CD4-positive, alpha-beta T cell treated with Interleukin-1 beta for 1 hour (primary cell): ENCODE measurements at regions not wholly inside any gene's neighbourhood (a gene's known extent, or its start where the extent isn't known, plus 50 kb on each side); places are given as distances from the start of the nearest gene placed in this dataset.
"Not testable (repeated sequence)": the region's sequence is repeated elsewhere in the genome, so short reads cannot be mapped to it uniquely, and the experiment has no call there.

Source experiments
- DNase-seq, 2 donors: peaks; one replicate each; pipeline ENCODE4 v3.0.0-alpha.2; 2020 to 2022

- DNase-seq: no peak
Observed at GRCh38 chr18:21928925-21929324, 188.3 kb downstream of the MIB1 start.

- no peak for DNase-seq
Observed at GRCh38 chr18:21930177-21930576, 189.6 kb downstream of the MIB1 start.

DNA sequence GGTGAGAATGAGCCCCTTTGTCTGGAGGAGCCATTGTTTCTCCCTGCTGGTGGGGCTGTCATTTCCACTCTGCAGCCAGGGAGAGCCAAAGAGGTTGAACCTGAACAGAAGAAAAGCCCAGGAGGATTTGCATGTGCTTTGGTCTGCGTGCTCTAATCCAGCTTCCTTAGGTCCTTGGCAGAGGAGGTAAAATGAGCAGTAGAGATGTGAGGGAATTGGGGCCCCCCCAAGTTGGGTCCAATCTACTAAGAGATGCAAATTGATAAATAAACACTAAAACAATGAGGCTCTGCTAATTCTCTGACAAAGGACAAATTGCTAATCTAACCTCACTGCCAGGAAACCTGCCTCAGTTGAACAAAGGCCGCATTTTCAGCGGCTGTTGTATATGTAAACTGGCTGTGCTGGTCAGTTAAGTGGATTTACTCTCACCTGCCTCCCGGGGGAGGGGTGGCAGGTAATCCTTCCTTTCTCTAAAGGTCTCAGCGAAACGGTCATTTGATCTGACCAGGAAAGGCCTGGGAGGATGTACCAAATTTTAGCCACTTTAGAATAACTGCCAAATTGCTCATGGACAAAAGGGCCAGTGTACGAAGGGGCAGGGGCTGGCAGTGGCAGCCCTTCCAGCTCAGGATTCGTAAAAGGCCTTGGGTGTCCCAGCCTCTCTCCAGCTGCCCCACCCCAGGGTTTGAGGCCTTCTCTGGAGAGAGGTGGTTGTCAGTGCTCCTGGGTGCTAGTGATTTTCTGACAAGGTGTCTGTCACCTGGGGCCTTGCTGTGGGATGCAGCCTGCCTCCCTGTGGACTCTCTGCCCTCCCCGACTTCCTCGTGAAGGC lies 193.6 kb downstream of the MIB1 start:
- DNase-seq: no peak

DNA sequence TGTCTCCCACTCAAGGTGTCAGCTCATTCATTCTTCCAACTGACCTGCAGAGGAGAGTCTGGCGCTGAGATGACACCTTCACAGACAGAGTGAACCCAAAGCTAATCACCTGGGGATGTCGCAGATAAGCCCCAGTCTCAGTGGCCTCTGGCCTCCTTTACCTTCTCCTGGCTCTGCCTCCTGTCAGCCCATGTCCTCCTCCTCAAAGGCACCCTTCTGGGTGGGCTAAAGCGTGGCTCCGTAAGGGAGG lies 194.1 kb downstream of the MIB1 start:
- no peak for DNase-seq

DNA sequence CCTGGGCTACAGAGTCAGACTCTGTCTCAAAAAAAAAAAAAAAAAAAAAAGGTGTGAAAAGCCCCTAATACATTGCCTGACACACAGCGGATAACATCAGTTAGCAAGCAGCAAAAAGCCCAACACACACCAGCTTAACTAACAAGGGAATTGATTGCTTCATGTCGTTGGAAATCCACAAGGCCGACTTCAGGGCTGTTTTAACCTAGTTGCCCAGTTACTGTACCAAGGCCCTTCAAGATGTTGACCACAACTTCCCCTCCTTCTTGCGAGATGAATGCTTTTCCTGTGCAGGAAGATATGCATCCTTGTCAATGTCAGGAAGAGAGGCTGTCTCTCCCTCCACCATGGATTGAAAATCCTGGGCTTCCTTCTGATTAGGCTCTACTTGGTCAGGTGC lies 202.9 kb downstream of the MIB1 start:
- DNase-seq: no peak

DNA sequence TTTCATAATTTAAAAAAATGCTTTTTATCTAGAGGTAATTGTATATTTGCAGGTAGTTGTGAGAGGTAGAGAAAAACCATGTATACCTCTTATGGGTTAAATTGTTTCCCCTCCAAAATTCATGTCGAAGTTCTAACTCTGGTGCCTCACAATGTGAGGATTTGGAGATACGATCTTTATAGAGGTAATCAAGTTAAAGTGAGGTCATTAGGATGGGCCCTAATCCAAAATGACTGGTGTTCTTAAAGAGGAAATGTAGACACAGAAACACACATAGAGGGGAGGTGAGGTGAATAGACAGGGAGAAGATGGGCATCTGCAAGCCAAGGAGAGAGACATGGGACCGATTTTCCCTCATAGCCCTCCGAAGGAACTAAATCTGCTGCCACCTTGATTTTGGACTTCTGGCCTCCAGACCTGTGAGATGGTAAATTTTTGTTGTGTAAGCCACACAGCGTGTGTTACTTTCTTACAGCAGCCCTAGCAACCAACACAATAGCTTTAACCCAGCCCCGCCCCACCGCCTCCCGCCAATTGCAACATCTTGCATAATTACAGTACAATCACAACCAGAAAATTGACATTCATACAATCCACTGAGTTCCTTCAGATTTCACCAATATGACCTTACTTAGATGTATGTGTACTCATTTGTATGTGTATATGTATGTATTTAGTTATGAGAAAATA lies 208.9 kb downstream of the MIB1 start:
- DNase-seq: no peak

DNA sequence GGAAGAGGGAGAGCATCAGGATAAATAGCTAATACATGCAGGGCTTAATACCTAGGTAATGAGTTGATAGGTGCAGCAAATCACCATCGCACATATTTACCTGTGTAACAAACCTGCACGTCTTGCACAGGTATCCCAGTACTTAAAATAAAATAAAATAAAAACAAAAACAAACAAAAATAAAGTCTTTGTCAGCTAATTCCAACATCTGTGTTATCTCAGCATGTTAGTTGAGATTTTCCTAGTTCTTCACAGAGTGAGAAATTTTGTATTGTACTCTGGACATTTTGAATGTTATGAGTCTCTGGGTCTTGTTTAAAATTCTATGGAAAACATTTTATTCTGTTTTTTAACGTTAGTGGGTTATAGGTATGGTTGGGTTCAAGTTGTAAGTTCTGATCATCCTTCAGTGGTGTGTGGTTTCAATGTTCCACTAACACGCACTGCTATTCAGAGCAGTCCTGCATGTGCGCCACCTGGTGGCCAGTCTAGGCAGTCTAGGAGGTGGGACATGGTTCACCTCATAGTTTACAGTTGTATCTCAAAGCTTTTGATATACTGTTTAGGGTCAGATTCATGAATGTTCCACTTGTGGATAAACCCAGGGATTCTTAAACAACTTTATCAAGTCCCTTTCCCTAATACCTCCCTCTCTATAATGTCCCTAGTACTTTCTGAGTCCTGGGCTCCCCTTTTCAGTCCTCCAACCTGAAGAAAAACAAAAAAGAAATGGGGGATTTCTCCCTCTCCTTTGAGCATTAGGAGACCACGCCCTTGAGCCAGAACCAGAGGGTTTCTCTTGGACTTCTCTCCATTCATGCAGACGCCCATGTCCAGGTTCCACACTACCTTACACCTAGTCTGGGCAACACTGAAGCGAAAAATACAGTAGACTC lies 213.4 kb upstream of the GATA6 start:
- peak; percentile 62 to 67 for DNase-seq

- DNase-seq: no peak
Observed at GRCh38 chr18:21958263-21958662, 211.1 kb upstream of the GATA6 start.

DNA sequence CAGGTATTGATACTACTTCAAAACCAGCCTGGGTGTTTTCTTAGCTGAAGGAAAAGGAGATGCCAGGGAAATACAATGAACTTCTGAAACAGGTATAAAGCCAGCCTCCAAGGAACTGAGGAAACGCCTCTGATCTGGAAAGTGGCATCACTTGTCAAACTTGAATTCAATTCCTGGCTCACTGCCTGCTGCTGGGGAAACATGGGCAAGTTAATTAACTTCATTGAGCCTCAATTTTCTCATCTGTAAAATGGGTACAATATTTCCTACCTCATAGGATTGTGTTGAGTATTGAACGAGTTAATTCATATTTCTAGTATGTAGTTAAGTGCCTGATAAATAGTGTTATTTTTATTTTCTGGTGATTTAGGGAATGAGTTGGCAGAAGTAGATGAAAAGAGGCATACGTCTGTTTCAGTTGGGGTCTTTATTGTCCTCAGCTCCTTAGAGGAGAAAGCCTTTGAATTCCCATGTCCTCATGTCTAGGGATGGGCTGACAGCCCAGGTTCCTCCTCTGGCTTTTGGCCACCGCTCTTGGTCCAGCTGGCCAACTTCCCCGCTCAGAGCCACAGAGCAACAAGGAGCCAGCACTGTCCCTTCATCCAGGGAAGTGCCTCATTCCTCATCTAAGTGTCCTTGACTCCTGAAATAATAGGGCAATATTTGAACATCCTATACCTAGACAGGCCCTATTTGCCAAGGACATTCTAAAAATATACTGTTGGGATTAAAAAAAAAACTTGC lies 210.5 kb upstream of the GATA6 start:
- DNase-seq: no peak

DNA sequence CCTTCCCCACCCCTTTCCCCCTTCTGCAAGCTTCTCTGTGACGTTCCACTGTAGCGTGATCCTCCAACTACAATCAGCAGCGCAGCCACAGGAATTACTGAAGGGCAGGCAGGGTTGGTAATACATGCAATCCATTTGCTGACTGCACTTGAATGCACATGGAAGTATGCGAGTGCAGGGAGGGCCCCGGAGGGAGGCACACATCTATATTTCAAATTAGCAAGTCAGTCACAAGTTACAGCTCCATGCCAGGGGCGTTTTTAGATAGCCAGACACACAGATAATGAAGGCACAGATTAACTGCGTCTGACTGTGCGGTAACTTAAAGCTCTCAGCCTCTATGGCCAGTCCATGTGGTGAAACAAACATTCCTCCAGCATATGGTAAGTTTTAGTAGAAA lies 209.2 kb upstream of the GATA6 start:
- no peak for DNase-seq

GRCh38 chr18:21963336-21963735 lies 206.1 kb upstream of the GATA6 start:
- no peak for DNase-seq

DNA sequence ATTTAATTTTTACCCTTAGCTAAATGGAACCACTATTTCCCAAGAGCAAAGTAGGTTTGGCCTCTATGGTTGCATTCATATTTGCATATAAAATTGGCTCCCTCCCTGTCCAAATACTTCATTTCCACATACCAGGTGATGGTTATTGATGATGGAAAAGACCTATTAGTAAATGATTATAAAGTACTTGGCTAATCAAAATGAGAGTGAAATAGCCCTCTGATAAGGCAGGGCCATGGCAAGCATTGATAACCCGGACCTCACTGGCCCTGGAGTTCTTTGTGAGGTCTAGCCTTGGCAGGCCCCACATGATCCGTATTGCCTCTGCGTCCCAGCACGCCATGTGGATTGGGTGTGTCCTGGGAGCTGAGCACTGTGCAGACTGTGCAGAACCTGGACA lies 201.1 kb upstream of the GATA6 start:
- no peak for DNase-seq

- DNase-seq: no peak
Observed at GRCh38 chr18:21972281-21972680, 197.1 kb upstream of the GATA6 start.

GRCh38 chr18:21975954-21976353 lies 193.4 kb upstream of the GATA6 start:
- DNase-seq: not testable (repeated sequence)

DNA sequence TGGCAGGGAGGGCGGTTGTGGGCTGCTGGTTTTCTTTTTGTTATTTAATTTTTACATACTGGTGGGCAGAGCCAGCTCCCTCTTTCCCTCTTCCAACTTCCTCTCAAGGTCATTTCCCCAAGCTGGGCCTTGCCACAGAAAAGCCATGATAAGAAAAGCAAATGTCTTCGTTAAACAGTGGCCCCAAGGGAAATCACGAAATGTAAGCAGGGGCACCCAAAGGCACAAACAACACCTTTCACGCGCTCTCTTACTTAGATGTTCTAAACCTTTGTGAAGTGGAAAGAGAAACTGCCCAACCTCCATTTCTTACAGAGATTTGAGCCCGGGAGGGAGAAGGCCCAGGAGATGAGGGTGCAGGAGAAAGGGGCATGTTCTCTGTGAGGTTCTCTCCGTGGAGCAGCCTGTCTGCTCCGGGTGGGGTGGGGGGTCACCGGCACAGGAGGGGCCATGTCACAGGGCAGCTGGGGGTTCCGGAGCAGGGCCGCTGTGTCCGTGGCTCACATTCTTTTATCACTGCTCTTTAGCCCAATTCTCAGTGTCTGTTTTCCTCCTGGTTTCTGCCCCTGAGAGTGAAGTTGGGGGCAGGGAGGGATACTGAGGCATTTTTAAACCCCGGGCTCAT lies 190.7 kb upstream of the GATA6 start:
- DNase-seq: no peak

- no peak for DNase-seq
Observed at GRCh38 chr18:21979171-21979560, 190.2 kb upstream of the GATA6 start.

DNA sequence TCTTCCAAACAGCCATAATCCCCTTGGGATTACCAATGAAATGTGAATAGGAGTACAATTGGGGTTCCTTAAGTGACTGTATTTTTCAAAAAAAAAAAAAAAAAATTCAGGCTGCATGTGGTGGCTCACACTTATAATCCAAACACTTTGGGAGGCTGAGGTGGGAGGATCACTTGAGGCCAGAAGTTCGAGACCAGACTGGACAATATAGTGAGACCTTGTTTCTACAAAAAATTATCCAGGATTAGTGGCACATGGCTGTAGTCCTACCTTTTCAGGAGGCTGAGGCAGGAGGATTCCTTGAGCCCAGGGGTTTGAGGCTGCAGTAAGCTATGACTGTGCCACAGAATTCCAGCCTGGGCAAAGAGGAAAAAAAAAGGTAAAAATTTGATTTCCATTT lies 189.6 kb upstream of the GATA6 start:
- DNase-seq: no peak

DNA sequence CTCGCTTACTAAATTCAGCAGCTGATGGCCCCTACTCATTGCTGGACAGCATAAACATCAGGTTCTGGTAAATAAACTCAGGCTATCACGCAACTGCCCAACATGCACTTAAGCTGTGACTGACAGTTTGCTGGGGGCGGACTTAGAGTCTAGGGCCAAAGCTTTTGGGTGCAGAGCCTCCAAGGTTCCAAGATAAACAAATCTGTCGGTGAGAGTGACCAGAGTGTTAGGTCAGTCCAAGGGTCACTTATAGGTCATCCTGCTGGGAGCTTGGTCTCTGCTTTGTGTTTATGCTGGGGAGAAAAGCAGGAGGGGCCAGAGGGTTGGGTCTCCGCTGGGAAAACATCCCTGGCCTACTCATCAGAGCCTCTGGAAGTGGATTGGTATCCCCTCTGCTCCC lies 188.6 kb upstream of the GATA6 start:
- DNase-seq: no peak

DNA sequence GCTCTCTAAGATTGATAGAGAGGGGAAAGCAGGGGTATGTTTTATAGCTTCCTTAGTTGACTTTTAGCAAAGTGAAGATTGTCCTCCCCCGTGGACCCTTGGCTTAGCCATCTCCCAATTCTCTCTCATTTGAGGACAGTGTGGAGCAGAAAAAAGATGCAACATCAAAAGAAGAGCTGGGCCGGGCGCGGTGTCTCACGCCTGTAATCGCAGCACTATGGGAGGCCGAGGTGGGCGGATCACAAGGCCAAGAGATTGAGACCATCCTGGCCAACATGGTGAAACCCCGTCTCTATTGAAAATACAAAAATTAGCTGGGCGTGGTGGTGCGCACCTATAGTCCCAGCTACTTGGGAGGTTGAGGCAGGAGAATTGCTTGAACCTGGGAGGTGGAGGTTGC lies 187.9 kb upstream of the GATA6 start:
- DNase-seq: not testable (repeated sequence)

GRCh38 chr18:21991081-21991534 lies 178.3 kb upstream of the GATA6 start:
- DNase-seq: no peak

GRCh38 chr18:21991886-21992285 lies 177.5 kb upstream of the GATA6 start:
- DNase-seq: no peak

- no peak for DNase-seq
Observed at GRCh38 chr18:21996351-21996826, 173.0 kb upstream of the GATA6 start.
